Ascending aorta (tissue), 2 donors: ENCODE measurements at regions not wholly inside any gene's neighbourhood (a gene's known extent, or its start where the extent isn't known, plus 50 kb on each side); places are given as distances from the start of the nearest gene placed in this dataset.

ENCODE experiments used
- DNase-seq, 2 donors: peaks; one replicate each; pipeline ENCODE4 v3.0.0-alpha.2; 2019; ENCODE audit warnings: low spot score in 2 of 2
- H3K27ac ChIP-seq, 2 donors: fragments of 200-600 bp; sonication (generic); one replicate each; pipeline ENCODE4 v1.5.1; 2016 to 2017; ENCODE audit warnings: mild to moderate bottlenecking in 1 of 2
- H3K27me3 ChIP-seq: fragments of 200-600 bp; sonication (generic); one replicate; pipeline ENCODE4 v1.5.1; 2017
- H3K36me3 ChIP-seq, 2 donors: fragments of 200-600 bp; sonication (generic); one replicate each; pipeline ENCODE4 v1.5.1; 2016
- H3K4me1 ChIP-seq, 2 donors: fragments of 200-600 bp; sonication (generic); one replicate each; pipeline ENCODE4 v1.5.1; 2016 to 2017; ENCODE audit warnings: mild to moderate bottlenecking in 1 of 2
- H3K4me3 ChIP-seq, 2 donors: fragments of 200-600 bp; sonication (generic); one replicate each; pipeline ENCODE4 v1.5.1; 2016 to 2017; ENCODE audit warnings: mild to moderate bottlenecking in 1 of 2
- H3K9me3 ChIP-seq, 2 donors: fragments of 200-600 bp; sonication (generic); one replicate each; pipeline ENCODE4 v1.5.1; 2016
- CTCF ChIP-seq, 3 experiments: fragments of 200-600 bp in 2 of 3; fragments of 450-650 bp in 1 of 3; sonication (generic) in 2 of 3; IDR thresholded peaks; one replicate each; pipeline ENCODE4 v1.5.1; 2016 to 2019; ENCODE audit warnings: antibody characterized with exemption in 3 of 3, mild to moderate bottlenecking in 1 of 3, moderate library complexity in 1 of 3
- intact Hi-C: fragments of 100-400 bp; cut with DNase I; formaldehyde crosslinking; loops from one replicate; pipeline ENCODE4 v1.15.1; 2023

- no peaks in the 10 kb centered on the region for H3K9me3 ChIP-seq
- H3K27ac ChIP-seq: no peak overlapping the region
- no peak for DNase-seq
- H3K4me3 ChIP-seq: no peak overlapping the region
- no peak for TF ChIP-seq CTCF (IDR thresholded peaks at IDR 0.05)
- no peaks in the 10 kb centered on the region for H3K27me3 ChIP-seq
- intact Hi-C loops: no loop called here
- peaks cover 0 to 3% of the 10 kb centered on the region in 2 donors for H3K4me1 ChIP-seq
- no peaks in the 10 kb centered on the region for H3K36me3 ChIP-seq
Observed at GRCh38 chr5:8700671-8701070, 831.7 kb downstream of the MTRR start.

- H3K4me3 ChIP-seq: no peak overlapping the region
- TF ChIP-seq CTCF (IDR thresholded peaks at IDR 0.05): no peak
- H3K9me3 ChIP-seq: no peaks in the 10 kb centered on the region
- H3K27ac ChIP-seq: no peak overlapping the region
- no peaks in the 10 kb centered on the region for H3K36me3 ChIP-seq
- DNase-seq: no peak
- no peaks in the 10 kb centered on the region for H3K27me3 ChIP-seq
- no peaks in the 10 kb centered on the region for H3K4me1 ChIP-seq
- intact Hi-C loops: no loop called here
Observed at GRCh38 chr5:8701251-8701650, 832.3 kb downstream of the MTRR start.

- Histone ChIP-seq H3K4me3 (no peak overlapping the region), H3K36me3 (no peaks in the 10 kb centered on the region), H3K4me1 (no peaks in the 10 kb centered on the region), H3K9me3 (no peaks in the 10 kb centered on the region), H3K27ac (no peak overlapping the region), H3K27me3 (no peaks in the 10 kb centered on the region)
- TF ChIP-seq CTCF (IDR thresholded peaks at IDR 0.05): no peak
- no peak for DNase-seq
- intact Hi-C loops: no loop called here
Observed at GRCh38 chr5:8710426-8710930, 835.4 kb downstream of the SEMA5A start.

GRCh38 chr5:8714198-8714597 is 831.7 kb downstream of the SEMA5A start:
- no peaks in the 10 kb centered on the region for H3K27me3 ChIP-seq
- no peak for DNase-seq
- H3K4me1 ChIP-seq: no peaks in the 10 kb centered on the region
- no peaks in the 10 kb centered on the region for H3K9me3 ChIP-seq
- no peaks in the 10 kb centered on the region for H3K36me3 ChIP-seq
- no peak overlapping the region for H3K27ac ChIP-seq
- intact Hi-C loops: no loop called here
- TF ChIP-seq CTCF (IDR thresholded peaks at IDR 0.05): no peak
- no peak overlapping the region for H3K4me3 ChIP-seq

- H3K9me3 ChIP-seq: no peaks in the 10 kb centered on the region
- H3K27ac ChIP-seq: no peak overlapping the region
- no peak for DNase-seq
- no peaks in the 10 kb centered on the region for H3K4me1 ChIP-seq
- no peaks in the 10 kb centered on the region for H3K27me3 ChIP-seq
- H3K36me3 ChIP-seq: no peaks in the 10 kb centered on the region
- H3K4me3 ChIP-seq: no peak overlapping the region
- TF ChIP-seq CTCF (IDR thresholded peaks at IDR 0.05): no peak
- intact Hi-C loops: no loop called here
Observed at GRCh38 chr5:8714861-8715260, 831.0 kb downstream of the SEMA5A start.

- H3K27ac ChIP-seq: no peak overlapping the region
- TF ChIP-seq CTCF (IDR thresholded peaks at IDR 0.05): no peak
- H3K36me3 ChIP-seq: no peaks in the 10 kb centered on the region
- no peak overlapping the region for H3K4me3 ChIP-seq
- intact Hi-C loops: no loop called here
- no peaks in the 10 kb centered on the region for H3K9me3 ChIP-seq
- H3K4me1 ChIP-seq: no peaks in the 10 kb centered on the region
- no peak for DNase-seq
- no peaks in the 10 kb centered on the region for H3K27me3 ChIP-seq
Observed at GRCh38 chr5:8719796-8720195, 826.1 kb downstream of the SEMA5A start.
